ENCODE measurements at regions not wholly inside any gene's neighbourhood (a gene's known extent, or its start where the extent isn't known, plus 50 kb on each side); places are given as distances from the start of the nearest gene placed in this dataset.
A peak's percentile ranks its signal among the peaks of the same experiment; 100 is the strongest.
"Not testable (repeated sequence)": the region's sequence is repeated elsewhere in the genome, so short reads cannot be mapped to it uniquely, and the experiment has no call there.

DNA sequence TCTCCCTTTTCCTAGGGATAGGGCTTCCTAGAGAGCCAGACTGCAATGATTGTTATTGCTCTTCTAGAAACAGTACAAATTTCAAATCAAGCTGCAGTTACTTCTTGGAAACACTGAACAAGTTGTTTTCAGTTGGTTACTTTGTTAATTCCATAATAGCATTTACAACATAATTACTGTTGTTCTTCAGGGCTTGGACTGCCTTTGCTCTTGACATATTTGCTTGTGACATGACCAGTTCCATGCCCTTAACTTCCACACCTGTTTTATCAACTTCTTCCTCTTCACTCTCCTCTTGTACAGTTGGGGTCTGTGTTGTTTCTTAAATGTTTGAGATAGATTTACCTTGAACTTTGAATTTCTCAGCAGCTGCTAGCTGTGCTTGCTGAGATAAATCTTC lies 104.4 kb downstream of the SEC23IP start:
- no peak for DNase-seq (ENCODE audit: low spot score)

DNA sequence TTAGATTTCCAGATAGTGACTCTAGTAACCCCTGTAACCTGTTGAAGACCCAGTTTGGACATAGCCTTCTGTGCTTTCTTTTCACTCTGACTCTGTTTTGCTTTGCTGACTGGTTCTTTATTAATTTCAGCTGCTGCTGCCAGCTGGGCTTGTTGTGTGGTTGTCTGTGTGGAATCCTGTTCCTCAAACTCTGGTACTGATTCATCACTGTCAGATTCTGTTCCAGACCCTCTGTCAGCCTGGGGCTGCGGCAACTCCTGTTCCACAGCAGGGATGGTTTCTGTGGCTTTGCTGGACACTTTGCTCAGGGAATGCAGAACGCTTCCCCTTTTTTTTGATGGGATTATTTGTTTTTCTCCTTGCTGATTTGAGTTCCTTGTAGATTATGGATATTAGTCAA lies 104.9 kb downstream of the SEC23IP start:
- DNase-seq (ENCODE audit: low spot score), result no peak

- DNase-seq (ENCODE audit: low spot score), result no peak
Measured at GRCh38 chr10:120002785-120003184, 110.3 kb downstream of the SEC23IP start.

GRCh38 chr10:120005207-120006201 lies 113.0 kb downstream of the SEC23IP start:
- DNase-seq (ENCODE audit: low spot score), result no peak

DNA sequence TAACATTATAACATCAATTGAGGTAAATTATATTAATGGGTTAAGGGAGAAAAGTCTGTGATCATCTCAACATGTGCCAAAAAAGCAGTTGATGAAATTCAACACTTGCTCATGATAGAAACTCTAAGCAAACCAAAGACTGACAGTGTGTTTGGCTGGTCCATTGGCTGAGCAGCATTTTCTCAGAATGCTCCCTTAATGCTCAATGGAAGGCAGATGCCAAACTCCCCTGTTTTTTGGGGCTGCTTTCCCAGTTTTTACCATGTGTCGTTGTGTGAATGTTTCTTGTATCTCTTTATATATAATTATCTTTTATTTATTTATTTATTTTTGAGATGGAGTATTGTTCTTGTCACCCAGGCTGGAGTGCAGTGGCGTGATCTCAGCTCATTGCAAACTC lies 114.7 kb downstream of the SEC23IP start:
- DNase-seq (ENCODE audit: low spot score), result no peak

DNA sequence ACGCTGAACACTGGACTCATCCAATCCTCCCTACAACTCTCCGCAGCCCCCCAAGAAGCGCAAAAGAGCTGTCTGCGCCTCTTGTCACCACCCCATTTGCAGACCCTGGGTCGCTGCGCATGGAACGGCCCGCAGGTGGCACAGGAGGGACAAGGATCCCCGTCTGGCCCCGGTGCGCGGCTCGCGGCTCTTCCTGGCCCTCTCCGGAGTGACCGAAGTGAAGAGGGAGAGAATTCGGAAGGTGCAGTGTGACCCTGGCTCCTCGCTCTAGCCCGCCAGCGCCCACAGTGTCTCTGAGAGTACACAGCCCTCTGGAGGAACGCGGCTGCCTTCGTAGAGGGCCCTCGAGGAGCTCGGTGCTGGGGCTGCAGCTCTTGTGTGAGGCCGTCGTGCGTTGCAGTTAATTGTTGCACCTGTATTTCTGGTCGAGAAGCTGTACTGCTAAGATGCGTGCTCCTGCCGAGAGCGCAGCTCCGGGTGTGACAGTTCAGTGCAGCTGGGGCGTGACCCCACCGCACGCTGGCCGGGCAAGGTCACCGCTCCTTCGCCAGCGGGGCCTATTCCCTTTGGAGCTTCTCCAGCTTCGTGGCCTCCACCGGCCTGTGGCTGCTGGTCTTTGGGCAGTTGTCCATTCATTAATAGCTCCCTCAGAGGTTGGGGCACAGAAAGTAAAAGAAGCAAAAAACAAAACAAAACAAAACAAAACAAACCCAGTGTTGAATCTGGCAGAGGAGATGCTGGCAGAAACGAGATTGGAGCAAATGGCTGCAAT lies 119.0 kb downstream of the SEC23IP start:
- peak; percentile 10 for DNase-seq (ENCODE audit: low spot score)

DNA sequence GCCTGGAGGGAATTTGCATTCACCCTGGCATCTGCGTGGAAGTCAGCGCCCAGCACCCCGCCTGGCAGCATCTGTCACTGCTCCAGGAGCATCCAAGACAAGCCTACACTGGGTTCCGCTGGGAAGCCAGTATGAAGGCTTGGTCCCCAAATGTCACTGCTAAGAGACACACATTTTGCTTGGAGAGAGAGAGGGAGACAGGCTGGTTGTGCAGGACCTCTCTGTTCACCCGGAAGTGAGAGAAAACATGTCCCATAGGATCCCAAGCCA lies 119.5 kb downstream of the SEC23IP start:
- DNase-seq (ENCODE audit: low spot score), result no peak

DNA sequence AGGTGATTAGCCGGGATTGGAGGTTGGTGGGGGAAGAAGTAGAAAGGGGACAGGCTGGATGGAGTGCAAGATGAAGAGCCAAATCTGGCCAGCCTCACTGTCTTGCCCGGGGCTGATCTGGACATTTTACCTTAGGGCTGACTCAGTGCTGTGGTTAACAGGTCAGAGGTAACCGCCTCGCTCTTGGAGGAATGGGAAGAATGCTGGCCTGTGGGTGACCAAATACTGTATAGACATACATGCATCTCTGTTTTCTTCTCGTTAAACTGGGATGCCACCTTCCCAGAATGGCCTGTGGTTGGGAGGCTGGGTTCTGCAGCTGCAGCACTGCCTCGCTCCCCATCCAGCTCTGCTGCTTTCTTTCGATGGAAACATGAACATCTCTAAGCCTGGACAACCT lies 120.0 kb downstream of the SEC23IP start:
- DNase-seq (ENCODE audit: low spot score), result no peak

DNA sequence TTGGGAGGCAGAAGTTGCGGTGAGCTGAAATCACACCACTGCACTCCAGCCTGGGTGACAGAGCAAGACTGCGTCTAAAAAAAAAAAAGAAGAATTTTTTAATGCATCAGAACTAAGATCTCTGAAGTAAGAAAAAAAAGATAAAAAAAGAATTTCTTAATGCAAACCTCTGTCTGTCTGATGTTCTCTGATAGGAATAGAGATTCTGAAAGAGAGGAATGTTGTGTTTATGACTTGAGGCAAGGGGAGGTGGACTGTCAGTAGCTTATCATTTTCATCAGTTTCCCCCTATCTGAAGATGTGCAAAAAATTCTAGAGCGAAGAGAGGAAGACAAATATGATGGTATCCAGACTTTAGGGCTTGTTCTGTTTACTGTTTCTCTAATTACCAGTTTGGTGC lies 121.5 kb downstream of the SEC23IP start:
- DNase-seq (ENCODE audit: low spot score), result no peak

- no peak for DNase-seq (ENCODE audit: low spot score)
Measured at GRCh38 chr10:120015064-120015463, 122.5 kb downstream of the SEC23IP start.

GRCh38 chr10:120016906-120017305 lies 124.4 kb downstream of the SEC23IP start:
- DNase-seq (ENCODE audit: low spot score), result no peak

DNA sequence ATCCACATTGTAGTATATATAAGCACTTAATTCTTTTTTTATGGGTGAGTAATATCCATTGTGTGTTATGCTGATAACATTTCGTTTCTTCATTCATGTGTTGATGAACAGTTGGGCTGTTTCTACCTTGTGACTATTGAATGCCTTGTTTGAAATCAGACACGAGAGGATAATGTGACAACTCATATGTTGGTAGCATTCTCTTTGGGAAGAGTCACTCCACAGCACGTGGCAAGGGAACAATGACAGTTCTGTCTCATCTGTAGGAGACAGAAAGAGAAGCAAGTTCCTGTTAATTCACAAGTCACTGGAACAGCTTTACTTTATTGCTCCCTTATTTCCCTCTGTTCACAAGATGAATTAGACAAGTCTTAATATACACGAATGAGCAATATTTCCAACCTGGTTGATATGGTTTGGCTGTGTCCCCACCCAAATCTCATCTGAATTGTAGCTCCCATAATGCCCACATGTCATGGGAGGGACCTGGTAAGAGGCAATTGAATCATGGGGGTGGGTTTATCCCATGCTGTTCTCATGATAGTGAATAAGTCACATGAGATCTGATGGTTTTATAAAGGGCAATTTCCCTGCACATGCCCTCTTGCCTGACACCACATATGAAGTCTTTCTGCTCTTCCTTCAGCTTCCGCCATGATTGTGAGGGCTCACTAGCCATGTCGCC lies 125.3 kb downstream of the SEC23IP start:
- no peak for DNase-seq (ENCODE audit: low spot score)

DNA sequence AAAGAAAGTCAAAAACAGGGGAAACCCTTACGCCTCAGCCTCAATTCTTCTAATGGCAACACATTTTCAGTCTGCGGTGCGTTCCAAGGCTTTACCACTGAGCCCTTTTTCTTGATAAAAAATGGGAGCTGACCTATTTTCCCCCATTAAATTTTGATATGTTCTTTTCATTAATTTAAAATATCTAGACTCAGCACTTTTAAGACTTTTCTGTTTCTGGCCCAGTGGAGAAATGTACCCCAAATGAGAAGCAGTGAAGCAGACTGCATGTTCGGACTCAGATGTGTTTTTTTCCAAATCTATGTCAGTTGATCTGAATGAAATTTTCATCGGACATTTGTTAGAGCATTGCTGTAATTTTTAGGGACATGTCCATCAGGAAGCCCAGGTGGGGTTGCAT lies 126.2 kb downstream of the SEC23IP start:
- DNase-seq (ENCODE audit: low spot score), result no peak

GRCh38 chr10:120019568-120019967 lies 127.0 kb downstream of the SEC23IP start:
- DNase-seq (ENCODE audit: low spot score), result no peak

GRCh38 chr10:120022357-120022756 lies 129.8 kb downstream of the SEC23IP start:
- DNase-seq (ENCODE audit: low spot score), result no peak

DNA sequence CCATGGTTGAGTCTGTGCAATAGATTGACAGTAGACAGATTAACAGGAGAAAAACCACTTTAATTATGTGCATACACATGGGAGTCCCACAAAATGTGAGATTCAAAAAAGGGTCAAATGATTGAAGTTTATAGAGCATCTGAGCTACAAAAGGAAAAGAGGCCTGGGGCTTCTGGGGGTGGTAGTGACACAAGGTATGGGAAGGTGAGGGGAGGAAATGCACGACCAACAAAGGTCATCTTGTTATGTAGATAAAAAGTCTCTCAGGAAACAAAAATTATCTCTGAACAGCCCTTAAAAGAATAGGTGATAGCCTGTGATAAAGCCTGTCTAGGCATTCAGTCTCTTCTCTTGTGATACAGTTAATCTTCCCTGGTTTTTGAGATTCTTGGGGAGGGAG lies 141.7 kb downstream of the SEC23IP start:
- no peak for DNase-seq (ENCODE audit: low spot score)

DNA sequence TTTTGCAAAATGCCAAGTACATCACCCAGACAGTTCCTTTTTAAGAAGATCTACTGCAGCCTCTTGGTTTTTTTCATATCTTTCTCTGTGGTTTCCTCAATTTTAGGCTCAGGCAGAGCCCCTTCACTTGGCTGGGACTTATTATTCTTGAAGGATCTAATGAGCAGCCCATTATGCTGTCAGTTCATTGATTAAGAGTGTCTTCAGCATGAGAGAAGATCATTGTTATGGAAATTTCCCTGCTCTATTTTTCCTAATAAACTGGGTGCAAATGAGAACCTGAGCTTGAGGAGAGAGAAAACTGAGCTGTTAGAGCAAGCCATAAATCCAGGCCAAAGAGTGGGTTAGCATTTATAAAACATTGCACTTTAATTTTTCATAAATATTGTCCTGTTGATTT lies 146.5 kb downstream of the SEC23IP start:
- DNase-seq (ENCODE audit: low spot score), result no peak

GRCh38 chr10:120039826-120040225 lies 147.3 kb downstream of the SEC23IP start:
- DNase-seq (ENCODE audit: low spot score), result no peak

- DNase-seq (ENCODE audit: low spot score), result no peak
Measured at GRCh38 chr10:120041807-120042559, 149.5 kb downstream of the SEC23IP start.

DNA sequence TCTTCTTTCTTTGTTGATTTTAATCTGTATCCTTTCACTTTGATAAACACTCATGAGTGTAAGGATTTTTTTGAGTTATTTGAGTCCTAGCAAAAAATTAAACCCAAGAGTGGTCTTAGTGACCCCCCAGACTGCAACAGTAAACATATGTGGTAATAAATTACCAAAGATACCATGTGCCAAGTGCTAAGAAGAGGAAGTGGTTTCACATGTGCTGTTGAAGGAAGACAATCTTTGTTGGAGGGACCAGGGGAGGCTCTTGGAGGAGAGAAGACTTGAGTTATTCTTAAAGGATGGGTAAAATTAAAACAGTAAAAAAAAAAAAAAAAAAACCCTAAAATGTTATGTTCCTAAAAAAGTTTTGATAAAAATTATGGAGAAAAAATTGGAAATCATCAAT lies 150.2 kb downstream of the SEC23IP start:
- no peak for DNase-seq (ENCODE audit: low spot score)

- not testable (repeated sequence) for DNase-seq (ENCODE audit: low spot score)
Measured at GRCh38 chr10:120047373-120047772, 154.8 kb downstream of the SEC23IP start.

- DNase-seq (ENCODE audit: low spot score), result no peak
Measured at GRCh38 chr10:120047926-120048325, 155.4 kb downstream of the SEC23IP start.
